HepG2 (cell line): ENCODE measurements at regions not wholly inside any gene's neighbourhood (a gene's known extent, or its start where the extent isn't known, plus 50 kb on each side); places are given as distances from the start of the nearest gene placed in this dataset.
A peak's percentile ranks its signal among the peaks of the same experiment; 100 is the strongest.

Experiments used
- FOXA3 ChIP-seq: IDR thresholded peaks from 2 replicates; pipeline ENCODE4 v1.6.1; 2016; ENCODE audit warnings: missing genetic modification reagents, missing compliant biosample characterization
- HNRNPH1 ChIP-seq: fragments of 200-400 bp; formaldehyde crosslinking; optimal IDR thresholded peaks from 2 replicates; pipeline ENCODE3; 2017; ENCODE audit warnings: mild to moderate bottlenecking, low read depth, low read length
- HOXD1 ChIP-seq: sonication (generic); formaldehyde crosslinking; IDR thresholded peaks from 2 replicates; pipeline ENCODE4 v1.5.0; 2020; ENCODE audit warnings: missing genetic modification reagents
- NFE2L2 ChIP-seq: fragments of 150-350 bp; IDR thresholded peaks from 2 replicates; pipeline ENCODE4 v1.6.1; 2014; ENCODE audit warnings: low read length
- NR2C2 ChIP-seq: sonication (generic); formaldehyde crosslinking; IDR thresholded peaks from 2 replicates; pipeline ENCODE4 v1.4.0; 2020; ENCODE audit warnings: missing genetic modification reagents, mild to moderate bottlenecking, moderate library complexity, borderline replicate concordance
- PHF20 ChIP-seq: sonication (generic); formaldehyde crosslinking; IDR thresholded peaks from 2 replicates; pipeline ENCODE4 v1.5.0; 2020; ENCODE audit warnings: mild to moderate bottlenecking, missing genetic modification reagents
- XBP1 ChIP-seq: sonication (generic); formaldehyde crosslinking; IDR thresholded peaks from 2 replicates; pipeline ENCODE4 v1.5.0; 2020; ENCODE audit warnings: missing genetic modification reagents
- ZNF747 ChIP-seq: sonication (generic); formaldehyde crosslinking; IDR thresholded peaks from 2 replicates; pipeline ENCODE4 v1.8.1; 2023; ENCODE audit warnings: missing genetic modification reagents, mild to moderate bottlenecking, borderline replicate concordance
- TF ChIP-seq, protein P1 (sequence below): sonication (generic); formaldehyde crosslinking; IDR thresholded peaks from 2 replicates; pipeline ENCODE4 v1.5.0; 2020; ENCODE audit warnings: missing genetic modification reagents
- TF ChIP-seq, protein P2 (sequence below): sonication (generic); formaldehyde crosslinking; IDR thresholded peaks from 2 replicates; pipeline ENCODE4 v1.4.0; 2020; ENCODE audit warnings: missing genetic modification reagents
- TF ChIP-seq, protein P3 (sequence below): IDR thresholded peaks from 2 replicates; pipeline ENCODE4 v1.6.1; 2012; ENCODE audit warnings: low read depth, low read length, improper control_type of control experiment
- TF ChIP-seq, protein P4 (sequence below): sonication (generic); formaldehyde crosslinking; IDR thresholded peaks from 2 replicates; pipeline ENCODE4 v1.5.1; 2020; ENCODE audit warnings: missing genetic modification reagents, mild to moderate bottlenecking, borderline replicate concordance
- TF ChIP-seq, protein P5 (sequence below): sonication (generic); formaldehyde crosslinking; IDR thresholded peaks from 2 replicates; pipeline ENCODE4 v1.4.0; 2020; ENCODE audit warnings: missing genetic modification reagents, borderline replicate concordance
- TF ChIP-seq, protein P6 (sequence below): IDR thresholded peaks from 2 replicates; pipeline ENCODE4 v1.6.1; 2016; ENCODE audit warnings: low read depth

DNA sequence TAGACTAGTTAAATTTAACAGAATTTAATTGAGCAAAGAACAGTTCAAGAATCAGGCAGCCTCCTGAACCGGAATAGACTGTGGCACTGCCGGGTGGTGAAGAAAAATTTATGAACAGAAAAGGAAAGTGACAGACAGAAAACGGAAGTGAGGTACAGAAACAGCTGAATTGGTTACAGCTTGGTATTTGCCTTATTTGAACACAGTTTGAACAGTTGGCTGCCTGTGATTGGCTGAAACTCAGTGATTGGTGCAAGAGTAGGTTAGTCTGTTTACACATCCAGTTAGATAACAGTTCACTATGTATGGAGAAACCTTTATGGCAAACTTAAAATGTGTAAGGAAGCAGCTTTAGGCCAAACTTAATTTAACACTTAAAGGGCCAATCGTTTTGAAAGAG lies 116.0 kb upstream of the CITED2 start (continued):
- peak; percentile 81 for TF ChIP-seq FOXA3 (CRISPR knock-in tag)
- TF ChIP-seq, protein P1, sequence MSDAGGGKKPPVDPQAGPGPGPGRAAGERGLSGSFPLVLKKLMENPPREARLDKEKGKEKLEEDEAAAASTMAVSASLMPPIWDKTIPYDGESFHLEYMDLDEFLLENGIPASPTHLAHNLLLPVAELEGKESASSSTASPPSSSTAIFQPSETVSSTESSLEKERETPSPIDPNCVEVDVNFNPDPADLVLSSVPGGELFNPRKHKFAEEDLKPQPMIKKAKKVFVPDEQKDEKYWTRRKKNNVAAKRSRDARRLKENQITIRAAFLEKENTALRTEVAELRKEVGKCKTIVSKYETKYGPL (CRISPR knock-in tag): peak; percentile 80; the same call in 1 of the 2 replicates
- TF ChIP-seq XBP1 (CRISPR knock-in tag): peak; percentile 60; the same call in 1 of the 2 replicates
- TF ChIP-seq, protein P2, sequence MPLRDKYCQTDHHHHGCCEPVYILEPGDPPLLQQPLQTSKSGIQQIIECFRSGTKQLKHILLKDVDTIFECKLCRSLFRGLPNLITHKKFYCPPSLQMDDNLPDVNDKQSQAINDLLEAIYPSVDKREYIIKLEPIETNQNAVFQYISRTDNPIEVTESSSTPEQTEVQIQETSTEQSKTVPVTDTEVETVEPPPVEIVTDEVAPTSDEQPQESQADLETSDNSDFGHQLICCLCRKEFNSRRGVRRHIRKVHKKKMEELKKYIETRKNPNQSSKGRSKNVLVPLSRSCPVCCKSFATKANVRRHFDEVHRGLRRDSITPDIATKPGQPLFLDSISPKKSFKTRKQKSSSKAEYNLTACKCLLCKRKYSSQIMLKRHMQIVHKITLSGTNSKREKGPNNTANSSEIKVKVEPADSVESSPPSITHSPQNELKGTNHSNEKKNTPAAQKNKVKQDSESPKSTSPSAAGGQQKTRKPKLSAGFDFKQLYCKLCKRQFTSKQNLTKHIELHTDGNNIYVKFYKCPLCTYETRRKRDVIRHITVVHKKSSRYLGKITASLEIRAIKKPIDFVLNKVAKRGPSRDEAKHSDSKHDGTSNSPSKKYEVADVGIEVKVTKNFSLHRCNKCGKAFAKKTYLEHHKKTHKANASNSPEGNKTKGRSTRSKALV (CRISPR knock-in tag): 0 out of 2 replicates have a peak, but pooled peaks have one; percentile 20
- TF ChIP-seq, protein P3, sequence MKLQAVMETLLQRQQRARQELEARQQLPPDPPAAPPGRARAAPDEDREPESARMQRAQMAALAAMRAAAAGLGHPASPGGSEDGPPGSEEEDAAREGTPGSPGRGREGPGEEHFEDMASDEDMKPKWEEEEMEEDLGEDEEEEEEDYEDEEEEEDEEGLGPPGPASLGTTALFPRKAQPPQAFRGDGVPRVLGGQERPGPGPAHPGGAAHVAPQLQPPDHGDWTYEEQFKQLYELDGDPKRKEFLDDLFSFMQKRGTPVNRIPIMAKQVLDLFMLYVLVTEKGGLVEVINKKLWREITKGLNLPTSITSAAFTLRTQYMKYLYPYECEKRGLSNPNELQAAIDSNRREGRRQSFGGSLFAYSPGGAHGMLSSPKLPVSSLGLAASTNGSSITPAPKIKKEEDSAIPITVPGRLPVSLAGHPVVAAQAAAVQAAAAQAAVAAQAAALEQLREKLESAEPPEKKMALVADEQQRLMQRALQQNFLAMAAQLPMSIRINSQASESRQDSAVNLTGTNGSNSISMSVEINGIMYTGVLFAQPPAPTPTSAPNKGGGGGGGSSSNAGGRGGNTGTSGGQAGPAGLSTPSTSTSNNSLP: no peak
- TF ChIP-seq, protein P4, sequence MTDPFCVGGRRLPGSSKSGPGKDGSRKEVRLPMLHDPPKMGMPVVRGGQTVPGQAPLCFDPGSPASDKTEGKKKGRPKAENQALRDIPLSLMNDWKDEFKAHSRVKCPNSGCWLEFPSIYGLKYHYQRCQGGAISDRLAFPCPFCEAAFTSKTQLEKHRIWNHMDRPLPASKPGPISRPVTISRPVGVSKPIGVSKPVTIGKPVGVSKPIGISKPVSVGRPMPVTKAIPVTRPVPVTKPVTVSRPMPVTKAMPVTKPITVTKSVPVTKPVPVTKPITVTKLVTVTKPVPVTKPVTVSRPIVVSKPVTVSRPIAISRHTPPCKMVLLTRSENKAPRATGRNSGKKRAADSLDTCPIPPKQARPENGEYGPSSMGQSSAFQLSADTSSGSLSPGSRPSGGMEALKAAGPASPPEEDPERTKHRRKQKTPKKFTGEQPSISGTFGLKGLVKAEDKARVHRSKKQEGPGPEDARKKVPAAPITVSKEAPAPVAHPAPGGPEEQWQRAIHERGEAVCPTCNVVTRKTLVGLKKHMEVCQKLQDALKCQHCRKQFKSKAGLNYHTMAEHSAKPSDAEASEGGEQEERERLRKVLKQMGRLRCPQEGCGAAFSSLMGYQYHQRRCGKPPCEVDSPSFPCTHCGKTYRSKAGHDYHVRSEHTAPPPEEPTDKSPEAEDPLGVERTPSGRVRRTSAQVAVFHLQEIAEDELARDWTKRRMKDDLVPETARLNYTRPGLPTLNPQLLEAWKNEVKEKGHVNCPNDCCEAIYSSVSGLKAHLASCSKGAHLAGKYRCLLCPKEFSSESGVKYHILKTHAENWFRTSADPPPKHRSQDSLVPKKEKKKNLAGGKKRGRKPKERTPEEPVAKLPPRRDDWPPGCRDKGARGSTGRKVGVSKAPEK (CRISPR knock-in tag): no peak
- TF ChIP-seq NR2C2 (CRISPR knock-in tag): peak; percentile 50; the same call in 1 of the 2 replicates
- TF ChIP-seq HNRNPH1: no peak
- no peak for TF ChIP-seq HOXD1 (CRISPR knock-in tag)
- TF ChIP-seq NFE2L2: no peak
- TF ChIP-seq, protein P5, sequence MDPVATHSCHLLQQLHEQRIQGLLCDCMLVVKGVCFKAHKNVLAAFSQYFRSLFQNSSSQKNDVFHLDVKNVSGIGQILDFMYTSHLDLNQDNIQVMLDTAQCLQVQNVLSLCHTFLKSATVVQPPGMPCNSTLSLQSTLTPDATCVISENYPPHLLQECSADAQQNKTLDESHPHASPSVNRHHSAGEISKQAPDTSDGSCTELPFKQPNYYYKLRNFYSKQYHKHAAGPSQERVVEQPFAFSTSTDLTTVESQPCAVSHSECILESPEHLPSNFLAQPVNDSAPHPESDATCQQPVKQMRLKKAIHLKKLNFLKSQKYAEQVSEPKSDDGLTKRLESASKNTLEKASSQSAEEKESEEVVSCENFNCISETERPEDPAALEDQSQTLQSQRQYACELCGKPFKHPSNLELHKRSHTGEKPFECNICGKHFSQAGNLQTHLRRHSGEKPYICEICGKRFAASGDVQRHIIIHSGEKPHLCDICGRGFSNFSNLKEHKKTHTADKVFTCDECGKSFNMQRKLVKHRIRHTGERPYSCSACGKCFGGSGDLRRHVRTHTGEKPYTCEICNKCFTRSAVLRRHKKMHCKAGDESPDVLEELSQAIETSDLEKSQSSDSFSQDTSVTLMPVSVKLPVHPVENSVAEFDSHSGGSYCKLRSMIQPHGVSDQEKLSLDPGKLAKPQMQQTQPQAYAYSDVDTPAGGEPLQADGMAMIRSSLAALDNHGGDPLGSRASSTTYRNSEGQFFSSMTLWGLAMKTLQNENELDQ (CRISPR knock-in tag): no peak
- TF ChIP-seq, protein P6, sequence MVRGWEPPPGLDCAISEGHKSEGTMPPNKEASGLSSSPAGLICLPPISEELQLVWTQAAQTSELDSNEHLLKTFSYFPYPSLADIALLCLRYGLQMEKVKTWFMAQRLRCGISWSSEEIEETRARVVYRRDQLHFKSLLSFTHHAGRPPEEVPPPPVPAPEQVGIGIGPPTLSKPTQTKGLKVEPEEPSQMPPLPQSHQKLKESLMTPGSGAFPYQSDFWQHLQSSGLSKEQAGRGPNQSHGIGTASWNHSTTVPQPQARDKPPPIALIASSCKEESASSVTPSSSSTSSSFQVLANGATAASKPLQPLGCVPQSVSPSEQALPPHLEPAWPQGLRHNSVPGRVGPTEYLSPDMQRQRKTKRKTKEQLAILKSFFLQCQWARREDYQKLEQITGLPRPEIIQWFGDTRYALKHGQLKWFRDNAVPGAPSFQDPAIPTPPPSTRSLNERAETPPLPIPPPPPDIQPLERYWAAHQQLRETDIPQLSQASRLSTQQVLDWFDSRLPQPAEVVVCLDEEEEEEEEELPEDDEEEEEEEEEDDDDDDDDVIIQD (CRISPR knock-in tag): peak; percentile 99
- TF ChIP-seq PHF20 (CRISPR knock-in tag): no peak
- no peak for TF ChIP-seq ZNF747 (CRISPR knock-in tag)
